Activated T-cell treated with anti-CD3 and anti-CD28 coated beads for 48 hours (primary cell): ENCODE measurements at regions not wholly inside any gene's neighbourhood (a gene's known extent, or its start where the extent isn't known, plus 50 kb on each side); places are given as distances from the start of the nearest gene placed in this dataset.

ENCODE experiments used
- DNase-seq: peaks from one replicate; pipeline ENCODE4 v3.0.0-alpha.2; 2020; ENCODE audit warnings: low read depth

- DNase-seq: no peak
These were observed 232.7 kb downstream of the BCL11A start for GRCh38 chr2:60320724-60321123.

GRCh38 chr2:60319031-60319547 lies 234.4 kb downstream of the BCL11A start:
- no peak for DNase-seq

- no peak for DNase-seq
These were observed 234.9 kb downstream of the BCL11A start for GRCh38 chr2:60318544-60318943.

GRCh38 chr2:60317844-60318243 lies 235.6 kb downstream of the BCL11A start:
- DNase-seq: no peak

- DNase-seq: no peak
These were observed 236.4 kb downstream of the BCL11A start for GRCh38 chr2:60317034-60317386.

- no peak for DNase-seq
These were observed 236.9 kb downstream of the BCL11A start for GRCh38 chr2:60316381-60317033.

- no peak for DNase-seq
These were observed 239.8 kb downstream of the BCL11A start for GRCh38 chr2:60313470-60314172.

GRCh38 chr2:60312618-60313017 lies 240.8 kb downstream of the BCL11A start:
- no peak for DNase-seq

GRCh38 chr2:60311524-60311923 lies 241.9 kb downstream of the BCL11A start:
- no peak for DNase-seq

- no peak for DNase-seq
These were observed 243.4 kb downstream of the BCL11A start for GRCh38 chr2:60309941-60310660.

- DNase-seq: no peak
These were observed 244.1 kb downstream of the BCL11A start for GRCh38 chr2:60309336-60309735.

GRCh38 chr2:60306267-60306861 lies 247.1 kb downstream of the BCL11A start:
- no peak for DNase-seq

- DNase-seq: no peak
These were observed 249.8 kb downstream of the BCL11A start for GRCh38 chr2:60303680-60304079.

GRCh38 chr2:60302377-60303126 lies 250.9 kb downstream of the BCL11A start:
- DNase-seq: no peak

- no peak for DNase-seq
These were observed 251.7 kb downstream of the BCL11A start for GRCh38 chr2:60301726-60302125.

- no peak for DNase-seq
These were observed 254.3 kb downstream of the BCL11A start for GRCh38 chr2:60299179-60299578.

GRCh38 chr2:60298006-60298696 lies 255.3 kb downstream of the BCL11A start:
- no peak for DNase-seq

GRCh38 chr2:60297296-60298005 lies 256.0 kb downstream of the BCL11A start:
- no peak for DNase-seq

- DNase-seq: no peak
These were observed 257.1 kb downstream of the BCL11A start for GRCh38 chr2:60296219-60296955.

- DNase-seq: no peak
These were observed 257.9 kb downstream of the BCL11A start for GRCh38 chr2:60295636-60295962.
